Transverse colon (tissue), 4 donors: ENCODE measurements at regions not wholly inside any gene's neighbourhood (a gene's known extent, or its start where the extent isn't known, plus 50 kb on each side); places are given as distances from the start of the nearest gene placed in this dataset.

Source experiments
- CTCF ChIP-seq, 5 experiments: fragments of 200-600 bp in 3 of 5; fragments of 450-650 bp in 2 of 5; sonication (generic) in 3 of 5; IDR thresholded peaks; 1 replicate in 2 of 5; 2 replicates in 3 of 5; pipeline ENCODE4 v1.5.1; 2016 to 2017; ENCODE audit warnings: antibody characterized with exemption in 5 of 5, inconsistent platforms in 3 of 5, mild to moderate bottlenecking in 2 of 5, moderate library complexity in 1 of 5
- POLR2A ChIP-seq: fragments of 450-650 bp; IDR thresholded peaks from one replicate; pipeline ENCODE4 v1.6.1; 2016; ENCODE audit warnings: antibody characterized with exemption, mild to moderate bottlenecking, moderate library complexity
- POLR2AphosphoS5 ChIP-seq, 3 donors: sonication (generic); formaldehyde crosslinking; IDR thresholded peaks; one replicate each; pipeline ENCODE4 v1.6.1; 2016; ENCODE audit warnings: antibody characterized with exemption in 3 of 3

GRCh38 chr7:41837916-41838315 lies 135.0 kb upstream of the INHBA start:
- TF ChIP-seq CTCF (IDR thresholded peaks at IDR 0.05) = no peak
- no peak for TF ChIP-seq POLR2A
- TF ChIP-seq POLR2AphosphoS5 (IDR thresholded peaks at IDR 0.05) = no peak
